CD1c-positive myeloid dendritic cell (primary cell): ENCODE measurements at regions not wholly inside any gene's neighbourhood (a gene's known extent, or its start where the extent isn't known, plus 50 kb on each side); places are given as distances from the start of the nearest gene placed in this dataset.

Experiments
- DNase-seq: peaks from one replicate; pipeline ENCODE4 v3.0.0-alpha.2; 2016; ENCODE audit errors: extremely low spot score

DNA sequence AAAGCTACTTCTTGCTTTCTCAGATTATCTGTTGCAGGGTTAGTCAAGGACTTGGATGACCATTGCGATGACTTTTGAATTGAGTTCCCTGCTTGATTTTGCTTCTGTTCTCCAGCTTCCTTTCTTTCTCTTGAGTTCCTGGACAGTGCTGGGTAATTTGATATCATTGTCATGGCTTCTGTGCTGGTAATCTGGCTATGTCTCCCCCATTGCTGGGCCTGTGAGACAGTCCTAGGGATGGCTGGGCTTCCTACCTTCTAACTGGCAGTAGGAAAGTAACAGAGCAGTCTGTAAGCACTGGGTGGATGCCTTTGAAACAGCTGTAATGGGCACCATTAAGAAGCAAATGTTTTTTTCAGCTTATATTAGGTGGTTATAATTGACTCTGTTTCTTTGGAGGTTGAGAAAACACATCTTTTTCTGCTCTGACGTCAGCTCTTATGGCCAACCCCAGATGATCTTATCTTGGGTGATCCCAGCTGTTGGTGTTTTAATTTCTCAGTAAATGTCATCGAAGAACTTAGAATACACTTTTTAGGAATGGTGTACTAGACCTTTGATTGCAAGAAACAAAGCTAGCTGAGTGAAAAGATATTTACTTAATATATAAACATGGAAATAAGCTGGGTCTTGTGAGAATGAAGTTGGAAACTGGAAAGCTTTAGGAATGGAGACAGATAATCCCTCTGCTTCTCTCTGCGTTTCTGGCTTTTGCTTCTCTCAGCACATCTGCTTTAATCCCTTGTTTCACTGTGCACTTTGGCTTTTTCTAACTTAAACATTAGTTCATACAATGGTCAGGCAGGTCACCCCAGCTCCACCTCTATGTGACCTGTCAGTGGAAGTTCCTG, 195.0 kb upstream of the MAN1A1 start:
- DNase-seq = no peak

DNA sequence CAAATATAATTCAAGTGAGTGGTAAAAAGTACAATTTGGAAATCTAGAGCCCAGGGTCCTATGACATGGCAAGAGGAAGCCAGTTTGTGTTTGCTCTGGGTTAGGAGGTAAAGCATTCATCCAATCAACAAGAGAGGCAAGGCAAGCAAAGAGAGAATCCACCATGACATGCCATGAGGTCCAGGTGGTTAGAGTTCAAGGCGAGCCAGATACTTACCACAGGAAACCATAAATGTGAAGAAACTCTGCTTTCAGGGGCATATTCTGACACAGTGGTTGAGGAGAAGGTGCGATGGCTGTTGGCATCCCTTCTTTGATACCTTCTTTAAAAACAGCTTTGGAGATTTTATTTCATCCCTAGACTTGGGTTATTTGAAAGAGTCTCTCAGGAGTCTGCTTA, 193.8 kb upstream of the MAN1A1 start:
- DNase-seq = no peak

DNA sequence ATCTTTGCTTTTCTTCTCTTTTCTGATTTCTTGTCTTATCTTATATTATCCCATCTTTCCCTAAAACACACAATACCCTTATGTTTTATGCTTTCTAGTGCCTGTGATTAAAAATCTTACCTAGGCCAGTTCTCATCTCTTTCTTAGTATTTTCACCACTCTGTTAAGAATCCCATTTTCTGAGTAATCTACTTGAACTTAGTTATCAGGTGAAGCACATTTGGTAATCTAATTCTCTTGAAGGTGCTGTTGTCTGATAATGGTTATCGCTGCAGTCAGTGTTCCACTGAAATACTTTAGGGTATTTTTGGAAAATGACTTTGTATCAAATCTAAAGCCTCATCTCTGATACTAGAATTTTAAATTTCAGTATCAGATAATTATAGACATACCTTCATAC, 192.5 kb upstream of the MAN1A1 start:
- DNase-seq = no peak

DNA sequence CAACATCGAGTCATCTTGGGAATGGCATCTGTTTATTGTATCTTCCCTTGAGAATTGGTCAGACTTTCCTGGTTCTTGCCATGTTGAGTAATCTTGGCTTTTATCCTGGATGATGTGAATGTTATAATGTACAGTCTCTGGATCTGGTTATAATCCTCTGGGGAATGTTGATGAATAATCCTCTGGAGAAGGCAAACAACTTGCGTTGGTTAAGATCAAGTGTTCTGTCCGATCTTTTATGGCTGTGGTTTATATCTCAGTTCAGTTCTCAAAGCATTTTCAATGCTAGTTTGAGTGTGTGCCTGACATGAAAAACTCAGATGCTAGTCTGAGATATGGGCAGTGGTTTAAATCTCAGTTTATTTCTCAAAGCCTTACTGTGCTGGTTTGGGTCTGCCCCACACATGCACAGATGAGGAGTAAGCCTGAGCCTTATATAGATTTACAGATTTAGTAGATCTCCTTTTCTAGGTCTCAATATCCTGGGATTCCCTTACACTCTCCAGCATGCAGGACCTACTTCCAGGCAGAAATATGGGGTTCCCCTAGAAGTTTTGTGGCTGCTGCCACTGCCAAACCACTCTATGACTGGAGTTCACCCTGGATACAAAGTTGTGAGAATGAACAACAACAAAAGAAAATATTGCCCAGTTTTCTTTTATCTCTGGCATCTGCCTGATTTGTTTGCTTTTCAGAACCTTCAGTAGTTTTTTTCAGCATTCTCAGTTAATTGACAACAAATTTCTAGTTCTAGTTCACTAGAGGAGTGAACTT, 191.8 kb upstream of the MAN1A1 start:
- no peak for DNase-seq

DNA sequence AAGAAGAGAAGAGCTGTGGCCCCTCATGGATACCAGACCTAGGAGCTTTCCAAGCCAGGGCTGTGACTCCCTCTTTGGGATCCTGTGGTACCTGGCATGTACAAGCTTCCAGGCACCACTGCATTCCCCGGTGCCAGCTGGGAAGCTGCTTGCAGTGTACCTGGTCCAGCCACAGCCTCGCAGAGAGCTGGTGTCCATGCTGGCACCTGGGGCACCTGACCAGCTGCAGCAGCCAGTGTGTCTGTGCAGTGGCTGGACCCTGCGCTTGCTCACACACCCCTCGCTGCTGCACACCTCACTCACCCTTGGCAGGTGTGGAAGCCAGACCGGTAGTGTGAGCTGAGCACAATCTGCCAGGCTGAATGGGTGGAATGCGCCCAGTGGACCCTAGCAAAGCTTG, 190.9 kb upstream of the MAN1A1 start:
- DNase-seq = no peak

DNA sequence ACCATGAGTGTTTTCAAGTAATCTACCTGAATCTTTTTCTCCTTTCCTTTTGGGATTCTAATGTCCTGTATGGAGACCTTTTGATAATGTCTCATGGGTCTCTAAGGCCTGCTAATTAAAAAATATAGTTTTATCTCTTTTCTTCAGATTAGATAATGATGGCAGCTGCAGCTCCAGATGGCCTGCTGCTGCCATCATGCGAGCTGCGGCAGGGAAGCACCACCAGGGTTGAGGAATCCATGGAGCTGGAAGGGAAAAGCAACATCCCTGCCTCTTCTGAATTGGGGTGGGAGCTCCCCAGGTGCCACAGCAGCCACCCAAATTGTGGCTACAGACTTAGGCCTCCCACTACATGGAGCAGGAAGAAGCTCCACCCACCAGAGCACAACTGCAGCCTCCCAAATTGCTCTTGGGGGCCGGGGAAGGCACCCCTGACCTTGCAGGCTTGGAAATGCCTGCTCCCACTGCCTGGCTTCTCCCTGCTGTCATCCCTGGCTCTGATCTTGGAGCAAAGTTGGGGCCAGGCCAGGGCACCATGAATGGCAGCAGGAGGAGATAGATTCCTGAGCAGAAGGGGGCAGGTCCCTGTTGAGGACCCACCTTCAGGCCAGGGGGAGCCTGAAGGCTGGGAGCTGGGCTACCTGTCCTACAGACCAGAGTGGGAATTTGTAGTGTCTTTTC, 189.6 kb upstream of the MAN1A1 start:
- no peak for DNase-seq

DNA sequence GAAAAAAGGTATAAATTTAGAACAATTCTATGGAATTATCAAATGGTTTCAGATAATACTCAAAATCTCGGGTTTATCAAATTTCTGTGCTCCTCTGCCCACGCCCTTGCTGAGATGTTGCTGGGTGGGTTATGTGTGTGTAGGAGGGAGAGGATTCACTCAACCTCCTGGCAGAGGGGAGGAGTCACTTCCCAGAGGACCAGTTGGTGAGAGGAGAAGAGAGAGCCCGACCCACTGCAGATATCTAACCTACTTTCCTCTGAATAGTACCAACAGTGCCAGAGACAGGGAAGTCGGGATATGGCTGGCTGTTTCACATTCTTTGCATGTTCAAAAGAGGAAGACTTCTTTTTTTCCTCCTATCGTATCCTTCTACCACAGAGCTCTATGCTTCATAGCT, 187.1 kb upstream of the MAN1A1 start:
- DNase-seq = peak; percentile 15

DNA sequence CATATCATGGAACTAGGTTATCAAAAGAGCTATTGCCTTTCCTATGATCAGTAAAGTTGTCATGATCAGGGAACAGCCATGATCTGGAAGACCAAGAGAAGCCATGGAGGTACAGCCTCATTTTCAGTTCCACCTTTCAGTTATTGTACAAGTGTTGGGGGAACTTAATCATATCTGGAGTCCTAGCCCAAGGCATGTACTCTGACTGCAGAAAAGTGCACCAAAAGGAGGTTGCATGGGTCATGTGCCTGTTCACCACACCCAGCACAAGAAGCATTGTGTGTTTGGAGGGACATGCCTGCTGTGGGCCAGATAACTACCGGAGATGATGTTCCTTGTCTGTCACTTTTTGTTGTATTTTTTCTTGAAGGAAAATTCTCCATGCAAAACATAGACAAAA, 185.8 kb upstream of the MAN1A1 start:
- peak; percentile 13 for DNase-seq

DNA sequence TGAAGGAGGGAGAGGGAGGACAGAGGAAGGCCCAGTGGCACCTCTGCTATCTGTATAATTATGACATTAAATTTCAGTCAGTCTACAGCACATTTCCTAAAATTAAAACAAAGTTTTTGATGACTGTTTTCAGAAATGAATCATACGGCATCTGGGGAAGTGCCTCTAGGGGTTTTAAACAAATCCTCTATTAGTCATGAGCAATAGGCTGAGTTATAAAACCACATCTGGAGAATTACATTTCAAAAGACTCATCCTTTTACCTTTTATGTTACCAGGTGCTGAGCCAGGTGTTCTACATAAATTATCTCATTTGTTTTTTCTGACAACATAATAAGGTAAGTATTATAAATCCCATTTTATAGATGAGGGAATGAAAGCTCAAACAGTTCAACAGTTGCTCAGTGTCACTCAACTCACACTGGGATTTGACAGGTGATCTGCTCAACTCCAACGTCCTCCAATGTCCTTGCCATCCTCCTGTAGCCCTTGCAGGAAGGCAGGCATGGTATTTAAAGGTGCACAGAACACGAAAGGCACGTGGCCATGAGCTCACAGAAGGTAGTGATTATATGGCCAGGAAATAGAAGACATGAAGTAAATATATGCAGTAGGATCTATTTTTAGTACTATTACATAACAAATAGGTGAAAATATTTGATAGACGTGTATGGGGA, 184.2 kb upstream of the MAN1A1 start:
- DNase-seq = peak; percentile 37

DNA sequence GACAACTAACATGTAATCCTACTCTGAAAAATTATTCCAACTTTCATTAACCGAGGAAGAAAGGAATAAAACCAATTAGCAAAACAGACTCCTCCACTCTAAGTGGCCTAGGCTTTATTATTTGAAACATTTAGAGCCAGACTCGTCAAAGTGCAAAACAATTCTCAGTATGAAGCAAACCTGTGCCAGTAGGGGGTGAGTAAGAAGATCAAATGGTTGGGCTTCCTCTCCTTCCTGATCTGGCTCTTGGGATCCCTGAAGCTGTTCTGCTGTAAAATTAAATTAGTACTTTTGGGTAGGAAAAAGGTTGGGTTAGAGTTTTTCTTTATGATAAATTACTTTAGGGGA, 177.6 kb upstream of the MAN1A1 start:
- no peak for DNase-seq

DNA sequence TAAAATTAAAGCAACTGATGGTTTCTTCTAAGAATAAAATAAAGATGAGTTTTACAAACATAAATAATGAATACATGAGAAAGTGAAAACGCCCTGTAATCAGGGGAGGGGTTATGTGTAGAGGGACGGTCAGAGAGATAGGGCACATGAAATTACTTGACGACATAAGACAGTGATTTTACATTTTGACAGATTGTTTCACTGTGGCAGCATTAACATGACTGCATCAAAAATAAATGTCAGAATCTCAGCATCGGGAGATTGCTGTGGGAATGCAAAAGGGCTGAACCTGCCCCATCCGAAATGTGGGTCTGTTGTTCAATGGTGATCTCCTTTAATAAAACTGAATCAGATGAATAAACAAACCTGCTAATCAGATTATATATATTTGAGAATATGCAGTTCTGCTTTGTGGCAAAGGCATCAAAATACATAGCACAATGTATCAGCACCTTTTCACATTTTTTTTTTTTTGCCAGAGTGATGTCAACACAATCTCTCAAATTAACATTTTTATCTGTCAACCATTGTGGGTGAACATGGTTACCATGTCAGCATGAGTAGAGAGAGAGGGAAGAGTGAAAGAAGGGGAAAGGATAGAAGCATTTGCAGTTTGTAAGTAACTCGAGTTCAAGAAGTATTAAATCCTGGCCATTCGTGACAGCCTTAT, 177.1 kb upstream of the MAN1A1 start:
- no peak for DNase-seq

DNA sequence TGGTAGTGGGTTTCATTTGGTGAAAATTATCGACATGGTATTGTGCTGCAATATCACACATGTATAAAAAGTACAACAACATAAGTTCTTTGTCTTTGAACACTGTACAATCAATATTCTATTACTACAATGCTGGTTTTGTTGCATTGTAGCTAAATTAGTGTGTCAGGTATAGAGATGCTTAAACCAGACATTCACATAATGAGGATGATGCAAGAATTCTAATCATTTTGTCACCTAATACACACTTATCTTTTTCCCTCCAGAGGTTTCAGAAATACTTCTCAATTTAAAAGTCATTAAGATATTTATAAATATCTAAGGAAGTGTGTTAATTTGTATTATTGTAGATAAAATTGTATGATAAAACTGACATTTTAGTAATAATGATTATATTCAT, 174.8 kb upstream of the MAN1A1 start:
- no peak for DNase-seq

DNA sequence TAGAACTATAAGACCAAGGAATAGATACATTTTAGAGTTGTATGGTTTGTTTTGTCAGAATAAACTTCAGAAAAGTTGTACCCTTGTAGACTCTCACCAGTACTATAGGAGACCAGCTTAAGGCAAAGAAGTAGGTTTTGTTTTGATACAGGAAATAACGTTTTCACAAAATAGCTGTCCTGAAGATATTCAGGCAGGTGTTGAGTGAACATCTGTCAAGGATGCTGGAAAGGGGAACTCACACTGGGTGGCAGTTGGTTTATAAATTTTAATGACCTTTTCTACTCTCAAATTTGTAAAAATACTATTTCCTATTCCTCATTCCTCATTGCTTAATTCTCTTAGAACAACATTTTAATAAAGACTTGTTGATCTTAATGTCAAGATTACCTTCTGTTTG, 174.0 kb upstream of the MAN1A1 start:
- DNase-seq = no peak

DNA sequence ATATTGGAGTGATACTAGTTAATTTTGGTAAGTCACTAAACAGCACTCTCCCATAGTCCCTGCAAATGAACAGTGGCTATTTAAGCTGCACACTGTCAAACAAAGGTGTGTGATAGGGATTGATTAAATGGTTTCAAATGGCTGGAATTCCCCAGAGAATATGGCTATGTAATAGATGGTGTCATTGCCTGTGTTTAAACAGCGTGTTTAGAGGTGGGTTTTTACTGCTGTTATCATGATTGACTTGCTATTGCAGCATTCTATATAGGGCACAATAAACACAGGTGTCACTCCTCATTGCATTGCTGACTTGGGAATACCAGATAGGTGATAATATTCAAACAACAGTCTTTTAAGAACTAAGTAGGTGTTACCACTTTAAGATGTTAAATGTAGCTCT, 171.7 kb upstream of the MAN1A1 start:
- DNase-seq = no peak

DNA sequence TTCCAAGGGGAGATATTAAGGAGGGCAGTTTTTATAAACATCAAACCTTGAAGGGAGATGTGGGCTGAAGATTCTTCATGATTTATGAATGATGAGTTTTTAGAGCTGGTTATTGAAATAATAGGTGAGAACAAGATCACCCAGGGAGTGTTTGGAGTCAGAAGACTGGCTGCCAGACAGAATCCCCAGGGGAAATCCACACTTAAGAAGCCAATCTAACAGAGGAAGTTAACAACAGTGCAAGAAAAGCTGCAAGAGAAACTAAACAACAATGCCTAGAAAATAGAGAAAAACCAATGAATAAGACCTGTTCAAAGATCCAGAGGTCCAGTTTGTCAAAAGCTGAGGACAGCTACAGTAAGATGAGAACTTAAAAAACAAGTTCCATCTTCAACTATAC, 167.9 kb upstream of the MAN1A1 start:
- no peak for DNase-seq

DNA sequence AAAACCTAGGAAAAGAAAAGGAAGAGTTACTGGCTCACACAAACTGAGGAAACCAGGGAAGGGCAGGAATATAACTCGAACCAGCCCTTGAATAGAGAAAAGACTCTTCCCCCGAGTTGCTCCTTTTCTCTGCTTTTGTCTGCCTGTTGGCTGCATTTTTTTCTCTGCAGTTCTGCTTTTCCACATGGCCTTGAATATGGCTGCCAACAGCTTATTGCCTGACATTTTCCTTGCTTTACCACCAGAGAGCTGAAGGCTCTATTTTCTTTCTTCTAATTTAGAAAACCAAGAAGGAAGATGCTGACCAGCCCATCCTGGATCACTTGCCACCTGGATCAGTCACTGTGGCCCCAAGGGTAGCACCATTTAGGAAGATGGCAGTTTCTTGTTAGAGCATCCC, 164.8 kb upstream of the MAN1A1 start:
- no peak for DNase-seq

DNA sequence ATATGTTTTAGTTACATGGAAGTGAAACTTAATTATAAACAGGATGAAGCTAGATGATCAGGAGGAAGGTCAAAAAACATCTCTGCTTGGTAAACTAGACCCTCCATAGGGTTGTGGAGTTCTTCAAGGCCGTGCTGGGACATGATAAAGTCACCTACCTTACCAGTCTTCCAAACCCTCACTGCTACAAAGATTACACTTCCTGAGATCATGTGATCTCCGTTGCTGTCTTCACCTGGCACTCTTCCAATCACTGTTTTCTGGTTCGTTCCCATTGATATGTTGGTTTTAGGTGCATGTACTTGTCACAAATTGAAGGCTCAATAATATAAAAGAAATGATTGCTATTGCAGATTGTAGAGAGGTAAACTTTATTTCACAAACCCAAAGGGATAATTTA, 161.5 kb upstream of the MAN1A1 start:
- DNase-seq = no peak

DNA sequence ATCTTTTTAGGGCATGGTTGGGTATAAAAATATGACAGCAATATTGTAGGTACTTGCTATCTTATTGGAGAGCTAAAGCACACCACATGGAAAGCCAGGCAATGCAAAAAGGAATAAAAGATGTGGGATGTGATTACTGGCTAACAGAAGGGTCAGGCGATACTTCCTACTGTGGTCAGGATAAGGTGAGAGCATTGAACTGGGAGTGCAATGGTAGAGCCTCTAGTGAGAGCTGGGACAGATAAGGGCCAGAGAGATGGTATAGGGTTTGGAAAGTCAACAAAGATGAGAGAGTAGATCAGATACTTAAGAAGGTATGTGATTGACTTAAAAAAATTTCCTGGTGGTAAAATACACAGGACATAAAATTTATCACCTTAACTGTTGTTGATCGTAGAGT, 160.7 kb upstream of the MAN1A1 start:
- no peak for DNase-seq

DNA sequence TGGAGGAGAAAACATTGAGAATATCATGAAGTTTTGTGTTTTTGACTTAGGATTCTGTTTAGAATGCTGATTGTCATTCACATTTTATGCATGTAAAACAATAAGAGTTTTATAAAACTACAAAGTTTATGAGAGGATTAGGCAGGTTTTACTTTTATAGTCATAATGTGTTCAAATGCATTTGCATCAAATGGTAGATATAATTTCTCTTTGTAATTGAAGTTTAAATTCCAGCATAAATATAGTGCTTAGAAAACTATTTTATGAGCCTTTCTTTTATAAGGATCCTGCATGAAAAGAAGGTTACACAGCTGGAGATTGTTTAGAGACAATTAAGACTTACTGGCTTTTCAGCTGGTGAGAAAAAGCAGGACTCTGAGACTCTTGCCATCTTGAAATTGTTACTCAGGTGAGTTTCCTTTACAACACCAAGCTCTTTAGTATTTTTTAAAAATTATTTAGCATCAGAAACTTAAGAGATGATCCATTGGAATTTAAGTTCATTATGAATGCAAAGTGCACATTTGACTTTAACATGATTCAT, 157.1 kb upstream of the MAN1A1 start:
- no peak for DNase-seq

DNA sequence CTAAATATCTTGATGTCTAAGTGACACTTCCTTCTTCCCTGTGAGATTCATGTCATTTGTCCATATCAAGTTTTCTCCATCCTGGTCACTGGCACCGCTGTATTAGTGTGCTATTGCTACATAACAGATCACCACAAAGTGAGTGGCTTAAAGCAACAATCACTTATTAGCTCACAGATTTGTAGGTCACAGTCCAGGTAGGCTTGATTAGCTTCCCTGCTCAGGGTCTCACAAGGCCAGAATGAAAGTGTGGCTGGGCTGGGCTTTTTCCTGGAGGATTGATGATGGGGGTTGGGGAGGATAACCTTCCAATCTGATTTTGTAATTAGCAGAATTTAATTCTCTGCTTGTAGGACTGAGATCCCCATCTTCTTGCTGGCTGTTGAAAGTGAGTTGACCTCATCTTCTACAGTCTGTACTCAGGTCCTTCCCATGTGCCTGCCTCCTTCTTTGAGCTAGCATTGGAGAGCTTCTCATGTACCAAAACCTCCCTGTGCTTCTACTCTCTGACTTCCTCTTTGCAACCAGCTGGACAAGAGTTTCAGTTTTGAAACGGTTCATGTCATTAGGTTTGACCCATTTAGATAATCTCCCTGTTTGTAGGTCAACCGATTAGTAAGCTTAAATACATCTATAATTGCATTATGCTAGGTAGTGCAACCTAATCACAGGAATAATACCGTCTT, 152.4 kb upstream of the MAN1A1 start:
- peak; percentile 12 for DNase-seq

DNA sequence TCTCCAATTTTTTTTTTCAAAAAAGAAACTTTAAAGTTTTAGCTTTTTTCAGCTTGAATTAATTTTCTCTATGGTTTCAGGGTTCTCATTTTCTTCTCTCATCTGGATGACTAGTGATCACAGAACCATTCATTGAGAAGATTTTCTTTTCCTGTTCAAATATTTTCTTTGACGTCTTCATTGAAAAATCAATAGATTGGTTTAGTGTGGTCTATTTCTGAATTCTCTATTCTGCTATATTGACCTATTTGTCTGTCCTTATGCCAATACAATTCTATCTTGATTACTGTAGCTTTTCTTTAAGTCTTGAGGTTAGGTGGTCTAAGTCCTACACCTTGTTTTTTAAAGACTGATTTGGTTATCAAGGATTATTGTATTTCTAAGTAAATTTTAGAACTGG, 150.2 kb upstream of the MAN1A1 start:
- no peak for DNase-seq
